Muscle layer of colon (tissue), 2 donors: ENCODE measurements at regions not wholly inside any gene's neighbourhood (a gene's known extent, or its start where the extent isn't known, plus 50 kb on each side); places are given as distances from the start of the nearest gene placed in this dataset.

ENCODE experiments used
- H3K27ac ChIP-seq: one replicate; pipeline ENCODE4 v1.7.0; 2013; ENCODE audit warnings: low read depth, mild to moderate bottlenecking, low read length, moderate library complexity
- H3K27me3 ChIP-seq, 2 donors: one replicate each; pipeline ENCODE4 v1.7.0; 2013; ENCODE audit warnings: low read length in 2 of 2, mild to moderate bottlenecking in 2 of 2; ENCODE audit not compliant: insufficient read depth in 2 of 2, control insufficient read depth in 1 of 2
- H3K36me3 ChIP-seq: one replicate; pipeline ENCODE4 v1.7.0; 2013; ENCODE audit warnings: mild to moderate bottlenecking, low read length; ENCODE audit not compliant: insufficient read depth
- H3K4me1 ChIP-seq: one replicate; pipeline ENCODE4 v1.7.0; 2013; ENCODE audit warnings: mild to moderate bottlenecking, low read length; ENCODE audit not compliant: insufficient read depth
- H3K4me3 ChIP-seq, 2 donors: one replicate each; pipeline ENCODE4 v1.7.0; 2013; ENCODE audit warnings: low read length in 2 of 2, low read depth in 1 of 2, mild to moderate bottlenecking in 1 of 2, moderate library complexity in 1 of 2
- H3K9ac ChIP-seq: one replicate; pipeline ENCODE4 v1.7.0; 2013; ENCODE audit warnings: low read length
- H3K9me3 ChIP-seq: one replicate; pipeline ENCODE4 v1.7.0; 2013; ENCODE audit warnings: mild to moderate bottlenecking, low read length
- donor health status: abdominal sarcoma.
- donor health status: Adenocarcinoma of cecum.

DNA sequence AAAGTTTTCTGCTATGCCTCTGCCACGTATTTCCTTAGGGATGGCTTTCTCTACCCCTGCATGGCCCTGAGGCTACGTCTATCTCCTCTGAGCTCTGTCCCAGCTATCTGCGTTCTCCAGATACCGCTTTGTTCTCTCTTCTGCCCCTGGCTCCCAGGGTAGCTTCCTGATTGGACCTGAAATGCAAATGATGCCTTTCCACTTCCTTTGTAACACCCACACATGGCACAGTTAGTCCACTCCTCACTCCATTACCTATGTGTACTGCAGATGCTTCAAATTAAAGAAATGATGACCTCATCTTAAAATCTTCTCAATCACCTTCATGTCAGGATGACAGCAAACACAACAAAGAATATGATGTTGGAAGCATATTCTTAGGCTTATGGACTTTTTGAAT, 138.6 kb upstream of the POGK start:
- H3K4me1 ChIP-seq, result no peaks in the 10 kb centered on the region
- no peaks in the 10 kb centered on the region for H3K9me3 ChIP-seq
- no peak overlapping the region for H3K9ac ChIP-seq
- H3K4me3 ChIP-seq, result no peak overlapping the region
- no peaks in the 10 kb centered on the region for H3K36me3 ChIP-seq
- H3K27ac ChIP-seq, result no peak overlapping the region
- H3K27me3 ChIP-seq, result no peaks in the 10 kb centered on the region

DNA sequence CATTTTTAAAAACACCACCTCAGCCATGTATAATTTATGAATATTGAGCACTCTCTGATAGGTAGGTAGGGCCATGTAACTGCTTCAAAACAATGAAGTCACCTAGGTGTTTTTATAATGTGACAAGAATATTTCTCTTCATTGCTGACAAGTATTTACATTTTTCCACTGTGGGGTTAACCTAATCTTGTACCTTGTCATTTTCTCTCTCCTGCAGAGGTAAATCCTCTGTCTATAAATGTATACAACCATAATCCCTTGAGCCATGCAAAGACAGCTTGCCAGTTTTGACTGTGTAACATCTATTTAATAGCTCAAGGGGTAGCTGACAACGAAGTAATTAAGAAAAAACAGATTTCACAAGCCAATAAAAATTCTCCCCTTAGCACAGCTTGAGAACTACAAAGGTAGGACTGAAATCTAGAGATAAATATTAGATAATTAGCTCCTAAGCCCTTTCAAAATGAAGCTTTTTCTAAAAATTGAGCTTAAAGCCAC, 137.6 kb upstream of the POGK start:
- H3K4me3 ChIP-seq, result no peak overlapping the region
- H3K27me3 ChIP-seq, result no peaks in the 10 kb centered on the region
- H3K4me1 ChIP-seq, result no peaks in the 10 kb centered on the region
- no peaks in the 10 kb centered on the region for H3K36me3 ChIP-seq
- no peaks in the 10 kb centered on the region for H3K9me3 ChIP-seq
- no peak overlapping the region for H3K9ac ChIP-seq
- no peak overlapping the region for H3K27ac ChIP-seq

DNA sequence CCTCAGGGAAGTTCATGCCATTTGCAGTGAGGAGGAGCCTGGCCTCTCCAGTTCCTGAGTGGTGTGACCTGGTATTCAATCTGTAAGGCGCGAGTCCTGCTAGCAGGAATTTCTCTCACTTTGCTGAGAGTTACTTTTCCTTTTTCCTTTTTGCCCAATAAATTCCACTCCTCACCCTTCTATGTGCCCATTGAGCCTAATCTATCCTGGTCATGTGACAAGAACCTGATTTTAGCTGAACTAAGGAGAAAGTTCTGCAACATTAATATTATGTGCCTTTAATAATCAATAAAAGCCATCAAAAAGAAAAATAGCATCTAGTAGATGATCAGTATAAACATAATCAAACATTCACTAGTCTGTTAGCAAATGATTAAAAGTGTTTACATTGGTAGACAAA, 136.1 kb upstream of the POGK start:
- H3K36me3 ChIP-seq, result no peaks in the 10 kb centered on the region
- no peak overlapping the region for H3K9ac ChIP-seq
- no peaks in the 10 kb centered on the region for H3K27me3 ChIP-seq
- H3K27ac ChIP-seq, result no peak overlapping the region
- H3K4me1 ChIP-seq, result no peaks in the 10 kb centered on the region
- no peak overlapping the region for H3K4me3 ChIP-seq
- H3K9me3 ChIP-seq, result no peaks in the 10 kb centered on the region

DNA sequence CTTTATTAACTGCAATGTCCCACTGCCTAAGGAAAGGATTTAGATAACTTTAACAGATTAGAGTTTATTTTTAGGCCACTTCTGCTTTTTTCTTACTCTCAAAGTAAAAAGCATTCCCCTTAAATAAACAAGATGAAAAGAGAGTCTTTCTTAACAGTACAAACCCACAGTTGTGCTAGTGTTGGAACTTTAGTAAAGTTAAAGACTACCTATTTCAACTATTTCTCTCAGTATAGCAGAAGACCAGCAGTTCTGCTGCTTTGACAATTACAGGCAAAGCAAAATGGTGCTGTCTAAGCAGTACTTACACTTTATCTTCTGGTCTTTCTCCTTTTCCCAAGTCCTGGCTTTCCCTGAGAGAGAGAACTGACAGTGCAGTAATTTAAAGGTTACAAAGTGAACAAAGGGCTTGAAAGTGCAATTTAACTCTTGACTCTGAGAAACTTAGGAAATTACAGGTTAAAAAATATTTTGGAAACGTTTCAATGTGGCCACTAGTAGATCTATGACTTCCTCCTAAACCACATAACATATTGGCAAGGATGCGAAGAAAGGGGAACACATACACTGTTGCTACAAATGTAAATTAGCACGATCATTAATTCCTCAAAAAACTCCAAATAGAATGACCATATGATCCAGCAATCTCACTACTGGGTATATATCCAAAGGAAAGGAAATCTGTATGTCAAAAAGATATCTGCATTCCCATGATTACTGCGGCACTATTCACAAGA, 135.4 kb upstream of the POGK start:
- Histone ChIP-seq H3K27ac (no peak overlapping the region), H3K4me1 (no peaks in the 10 kb centered on the region), H3K4me3 (no peak overlapping the region), H3K9me3 (no peaks in the 10 kb centered on the region), H3K9ac (no peak overlapping the region), H3K27me3 (no peaks in the 10 kb centered on the region), H3K36me3 (no peaks in the 10 kb centered on the region)

DNA sequence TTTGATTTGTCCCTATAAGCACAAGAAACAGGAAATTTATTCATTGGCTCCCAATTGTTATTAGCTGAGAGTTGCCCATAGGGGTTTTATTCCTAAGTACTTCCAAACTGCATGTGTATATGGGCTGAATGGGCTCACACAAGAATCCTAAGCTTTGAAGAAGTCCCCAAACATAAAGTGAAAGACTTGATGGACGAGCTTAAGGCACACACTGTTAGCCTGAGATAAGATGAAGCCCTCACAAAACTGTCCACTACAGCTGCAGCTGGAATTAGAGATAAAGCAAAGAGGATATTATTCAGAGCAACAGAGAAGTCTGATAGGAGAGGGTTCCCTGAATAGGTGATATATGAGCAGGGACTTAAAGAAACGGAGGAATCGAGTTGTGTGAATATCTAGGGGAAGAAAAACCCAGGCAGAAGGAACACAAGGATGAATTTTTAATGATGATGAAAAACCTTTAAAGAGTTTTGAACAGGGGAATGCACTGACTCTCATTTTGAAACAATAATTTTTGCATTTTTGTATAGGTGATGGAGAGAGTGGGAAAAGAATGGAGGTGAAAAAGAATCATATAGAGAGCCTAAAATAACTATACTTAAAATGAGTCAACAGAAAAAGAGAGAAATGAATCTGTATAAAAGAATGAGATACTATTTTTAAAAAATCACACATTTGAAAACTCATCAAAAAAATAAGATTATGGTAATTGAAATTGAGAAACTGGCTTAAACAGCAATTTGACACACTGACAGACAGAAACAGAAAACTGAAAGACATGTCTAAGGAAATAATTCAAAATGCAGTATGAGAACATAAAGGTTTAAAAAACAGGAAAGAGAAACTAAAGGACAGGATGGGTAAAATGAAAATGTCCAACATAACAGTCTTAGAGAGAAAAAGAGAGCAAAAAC, 133.6 kb upstream of the POGK start:
- no peaks in the 10 kb centered on the region for H3K36me3 ChIP-seq
- H3K27me3 ChIP-seq, result no peaks in the 10 kb centered on the region
- no peak overlapping the region for H3K27ac ChIP-seq
- H3K4me1 ChIP-seq, result no peaks in the 10 kb centered on the region
- no peaks in the 10 kb centered on the region for H3K9me3 ChIP-seq
- no peak overlapping the region for H3K4me3 ChIP-seq
- H3K9ac ChIP-seq, result no peak overlapping the region

DNA sequence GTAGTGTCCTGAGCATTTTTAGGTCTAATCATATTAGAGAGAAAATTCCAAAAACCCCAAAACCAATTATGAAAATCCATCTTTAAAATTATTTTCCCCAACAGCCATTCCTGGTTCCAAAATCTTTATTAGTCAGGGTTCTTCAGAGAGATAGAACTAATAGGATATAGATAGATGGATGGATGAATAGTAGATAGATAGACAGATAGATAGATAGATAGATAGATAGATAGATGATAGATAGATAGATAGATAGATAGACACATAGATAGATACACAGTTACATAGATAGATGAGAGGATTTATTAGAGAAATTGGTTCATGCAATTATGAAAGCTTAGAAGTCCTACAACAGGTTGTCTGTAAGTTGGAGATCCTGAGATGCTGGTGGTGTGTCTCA, 122.7 kb upstream of the POGK start:
- no peaks in the 10 kb centered on the region for H3K27me3 ChIP-seq
- no peak overlapping the region for H3K9ac ChIP-seq
- no peaks in the 10 kb centered on the region for H3K4me1 ChIP-seq
- no peak overlapping the region for H3K4me3 ChIP-seq
- no peaks in the 10 kb centered on the region for H3K9me3 ChIP-seq
- no peak overlapping the region for H3K27ac ChIP-seq
- H3K36me3 ChIP-seq, result no peaks in the 10 kb centered on the region

DNA sequence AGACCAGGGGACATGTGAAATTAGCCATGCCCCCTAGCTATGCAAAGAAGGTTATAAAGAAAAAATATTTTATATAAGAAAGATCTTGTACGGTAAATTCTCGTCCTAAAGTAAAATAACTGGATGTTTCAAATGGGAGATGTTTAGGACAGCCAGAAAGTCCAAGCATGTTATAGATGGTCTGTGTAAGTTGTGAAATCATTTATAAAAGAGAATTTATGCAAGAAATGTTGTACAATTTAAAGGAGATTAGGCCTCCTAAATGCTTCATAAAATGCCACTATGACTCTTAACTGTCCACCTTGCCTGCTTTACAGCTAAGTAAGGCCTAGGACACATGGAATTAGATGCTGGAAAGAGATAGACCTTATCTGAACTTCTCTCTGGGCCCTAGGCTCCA, 118.1 kb upstream of the POGK start:
- no peaks in the 10 kb centered on the region for H3K27me3 ChIP-seq
- no peaks in the 10 kb centered on the region for H3K9me3 ChIP-seq
- H3K27ac ChIP-seq, result no peak overlapping the region
- no peak overlapping the region for H3K4me3 ChIP-seq
- H3K4me1 ChIP-seq, result no peaks in the 10 kb centered on the region
- no peak overlapping the region for H3K9ac ChIP-seq
- no peaks in the 10 kb centered on the region for H3K36me3 ChIP-seq

DNA sequence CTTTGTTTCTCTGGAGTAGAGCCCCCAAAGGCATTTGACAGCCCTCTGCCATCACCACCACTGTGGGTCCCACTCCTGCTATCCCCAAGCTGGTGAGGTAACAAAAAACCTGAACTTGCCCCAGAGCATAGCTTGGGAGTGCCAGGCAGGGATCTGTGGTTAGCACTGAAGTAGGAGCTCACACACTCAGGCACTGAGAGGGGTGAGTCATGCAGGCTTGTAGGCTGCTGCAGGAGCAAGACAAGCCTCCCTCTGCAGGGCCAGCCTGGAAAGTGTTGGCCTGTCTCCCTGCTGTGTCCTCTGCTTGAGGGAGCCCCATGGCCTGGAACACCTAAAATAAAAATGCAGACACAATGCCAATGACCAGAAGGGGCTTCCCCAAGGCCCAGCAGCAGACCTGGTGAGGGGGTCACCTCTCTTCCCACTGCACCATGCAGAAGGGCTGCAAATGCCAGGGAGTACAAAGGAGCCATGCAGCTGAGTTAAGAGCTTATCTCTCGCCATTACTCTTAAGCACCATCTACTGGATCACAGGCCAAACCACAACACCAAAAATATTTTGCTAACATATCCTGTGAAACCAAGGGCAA, 108.9 kb upstream of the POGK start:
- H3K4me3 ChIP-seq, result no peak overlapping the region
- H3K9ac ChIP-seq, result no peak overlapping the region
- no peak overlapping the region for H3K27ac ChIP-seq
- no peaks in the 10 kb centered on the region for H3K36me3 ChIP-seq
- H3K9me3 ChIP-seq, result no peaks in the 10 kb centered on the region
- no peaks in the 10 kb centered on the region for H3K4me1 ChIP-seq
- no peaks in the 10 kb centered on the region for H3K27me3 ChIP-seq

DNA sequence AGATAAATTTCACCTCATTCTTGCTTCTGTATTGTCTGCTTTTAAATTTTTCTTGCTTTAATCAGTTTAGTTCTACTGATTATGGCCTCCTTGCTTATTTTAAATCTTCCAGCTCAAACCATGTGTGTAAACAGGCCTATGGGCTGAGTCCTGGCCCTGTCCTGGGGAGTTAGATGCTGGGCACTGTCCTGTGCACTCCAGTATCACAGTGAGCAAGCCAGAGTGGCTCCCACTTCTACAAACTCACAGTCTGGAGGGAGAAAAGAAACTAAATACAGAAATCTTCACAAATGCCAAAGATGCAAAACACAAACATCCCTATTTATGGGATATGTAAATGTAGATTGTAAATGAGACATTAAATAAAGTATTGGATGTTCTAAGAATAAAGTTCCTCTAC, 101.1 kb upstream of the POGK start:
- Histone ChIP-seq H3K9me3 (no peaks in the 10 kb centered on the region), H3K27ac (no peak overlapping the region), H3K9ac (no peak overlapping the region), H3K4me1 (no peaks in the 10 kb centered on the region), H3K4me3 (no peak overlapping the region), H3K36me3 (no peaks in the 10 kb centered on the region), H3K27me3 (no peaks in the 10 kb centered on the region)

DNA sequence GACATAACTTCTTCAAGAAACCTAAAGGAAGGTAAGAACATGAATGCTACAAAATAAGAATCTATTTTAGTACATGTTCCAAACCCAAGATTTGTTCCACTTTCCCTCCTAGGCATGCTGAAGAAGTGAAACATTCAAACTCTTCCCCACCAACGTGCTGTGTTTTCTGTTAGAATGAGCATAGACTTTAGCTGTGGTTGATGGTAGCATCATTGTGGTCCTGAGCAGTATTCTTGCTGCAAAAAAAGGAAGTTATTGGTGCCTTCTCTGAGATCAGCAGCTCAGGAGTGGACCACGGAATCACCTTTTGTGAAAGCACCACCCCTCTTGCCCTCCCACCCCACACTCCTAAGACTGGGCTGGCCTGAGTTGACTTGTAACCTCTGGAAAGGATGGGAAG, 100.4 kb upstream of the POGK start:
- Histone ChIP-seq H3K27ac (no peak overlapping the region), H3K4me1 (no peaks in the 10 kb centered on the region)

DNA sequence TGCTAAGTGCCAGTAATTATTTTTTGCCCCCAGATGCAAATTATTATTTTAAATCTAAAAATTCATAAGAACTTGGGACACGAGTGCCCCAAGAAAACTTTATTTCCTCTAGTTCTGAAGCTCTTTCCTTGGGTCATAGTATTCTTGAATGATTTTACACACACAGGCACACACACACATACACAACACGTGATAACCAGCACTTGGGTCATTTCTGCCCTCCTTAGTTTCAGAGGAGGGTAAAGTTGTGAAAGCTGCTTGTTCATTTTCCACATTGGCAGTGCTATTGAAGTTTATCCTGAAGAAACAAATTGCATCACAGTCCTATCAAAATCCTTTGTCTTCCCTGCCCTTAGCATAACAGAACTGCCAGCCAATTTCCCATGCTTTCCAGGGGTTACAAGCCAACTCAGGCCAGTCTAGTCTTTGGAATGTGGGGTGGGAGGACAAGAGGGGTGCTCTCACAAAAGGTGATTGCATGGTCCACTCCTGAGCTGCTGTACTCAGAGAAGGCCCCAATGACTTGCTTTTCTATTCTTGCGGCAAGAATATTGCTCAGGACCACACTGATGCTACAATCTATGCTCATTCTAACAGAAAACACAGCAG, 98.5 kb upstream of the POGK start:
- Histone ChIP-seq H3K27ac (no peak overlapping the region), H3K9ac (no peak overlapping the region), H3K4me3 (no peak overlapping the region), H3K27me3 (no peaks in the 10 kb centered on the region), H3K36me3 (no peaks in the 10 kb centered on the region), H3K9me3 (no peaks in the 10 kb centered on the region), H3K4me1 (no peaks in the 10 kb centered on the region)

More for the DNA sequence above, 100.4 kb upstream of the POGK start:
- Histone ChIP-seq H3K9me3 (no peaks in the 10 kb centered on the region), H3K4me3 (no peak overlapping the region), H3K27me3 (no peaks in the 10 kb centered on the region), H3K36me3 (no peaks in the 10 kb centered on the region), H3K9ac (no peak overlapping the region)
